SK-N-SH treated with all-trans-retinoic acid at 6 μM for 48 hours (cell line): ENCODE measurements at regions not wholly inside any gene's neighbourhood (a gene's known extent, or its start where the extent isn't known, plus 50 kb on each side); places are given as distances from the start of the nearest gene placed in this dataset.

Source experiments
- CSDC2 ChIP-seq: fragments of 250-450 bp; sonication (Bioruptor Pico); IDR thresholded peaks from 2 replicates; pipeline ENCODE4 v1.5.0; 2020; ENCODE audit warnings: mild to moderate bottlenecking, moderate library complexity
- ESRRG ChIP-seq: fragments of 250-450 bp; sonication (Bioruptor Pico); IDR thresholded peaks from 2 replicates; pipeline ENCODE4 v1.6.1; 2021; ENCODE audit warnings: mild to moderate bottlenecking
- GLIS3 ChIP-seq: fragments of 250-450 bp; sonication (Bioruptor Pico); IDR thresholded peaks from 2 replicates; pipeline ENCODE4 v1.5.0; 2020; ENCODE audit warnings: mild to moderate bottlenecking, moderate library complexity
- ISL1 ChIP-seq: fragments of 250-450 bp; sonication (Bioruptor Pico); IDR thresholded peaks from 2 replicates; pipeline ENCODE4 v2.1.2; 2022; ENCODE audit warnings: mild to moderate bottlenecking, moderate library complexity
- OSR1 ChIP-seq: fragments of 250-450 bp; sonication (Bioruptor Pico); IDR thresholded peaks from 2 replicates; pipeline ENCODE4 v1.8.0; 2022; ENCODE audit warnings: moderate library complexity, mild to moderate bottlenecking, inconsistent platforms
- PATZ1 ChIP-seq: fragments of 250-450 bp; sonication (Bioruptor Pico); IDR thresholded peaks from 2 replicates; pipeline ENCODE4 v1.8.0; 2020; ENCODE audit warnings: mild to moderate bottlenecking, moderate library complexity, borderline replicate concordance
- RARB ChIP-seq: fragments of 250-450 bp; sonication (Bioruptor Pico); IDR thresholded peaks from 2 replicates; pipeline ENCODE4 v1.8.0; 2021; ENCODE audit warnings: mild to moderate bottlenecking, moderate library complexity
- SNAI2 ChIP-seq: fragments of 250-450 bp; sonication (Bioruptor Pico); IDR thresholded peaks from 2 replicates; pipeline ENCODE4 v1.5.0; 2020; ENCODE audit warnings: mild to moderate bottlenecking, moderate library complexity
- TCF4 ChIP-seq: fragments of 250-450 bp; sonication (Bioruptor Pico); IDR thresholded peaks from 2 replicates; pipeline ENCODE4 v1.8.0; 2021; ENCODE audit warnings: mild to moderate bottlenecking, moderate library complexity, borderline replicate concordance
- TOX ChIP-seq: fragments of 250-450 bp; sonication (Bioruptor Pico); IDR thresholded peaks from 2 replicates; pipeline ENCODE4 v1.8.0; 2021; ENCODE audit warnings: mild to moderate bottlenecking, moderate library complexity, borderline replicate concordance
- TSHZ2 ChIP-seq: fragments of 250-450 bp; sonication (Bioruptor Pico); IDR thresholded peaks from 2 replicates; pipeline ENCODE4 v1.5.0; 2020; ENCODE audit warnings: mild to moderate bottlenecking, moderate library complexity
- ZFP30 ChIP-seq: fragments of 450-650 bp; formaldehyde crosslinking; IDR thresholded peaks from 2 replicates; pipeline ENCODE4 v1.5.0; 2022; ENCODE audit warnings: mild to moderate bottlenecking, moderate library complexity
- ZNF70 ChIP-seq: fragments of 450-650 bp; formaldehyde crosslinking; IDR thresholded peaks from 2 replicates; pipeline ENCODE4 v1.5.0; 2020; ENCODE audit warnings: mild to moderate bottlenecking, moderate library complexity
- ZNF8 ChIP-seq: fragments of 450-650 bp; formaldehyde crosslinking; IDR thresholded peaks from 2 replicates; pipeline ENCODE4 v1.5.0; 2020; ENCODE audit warnings: mild to moderate bottlenecking, moderate library complexity

DNA sequence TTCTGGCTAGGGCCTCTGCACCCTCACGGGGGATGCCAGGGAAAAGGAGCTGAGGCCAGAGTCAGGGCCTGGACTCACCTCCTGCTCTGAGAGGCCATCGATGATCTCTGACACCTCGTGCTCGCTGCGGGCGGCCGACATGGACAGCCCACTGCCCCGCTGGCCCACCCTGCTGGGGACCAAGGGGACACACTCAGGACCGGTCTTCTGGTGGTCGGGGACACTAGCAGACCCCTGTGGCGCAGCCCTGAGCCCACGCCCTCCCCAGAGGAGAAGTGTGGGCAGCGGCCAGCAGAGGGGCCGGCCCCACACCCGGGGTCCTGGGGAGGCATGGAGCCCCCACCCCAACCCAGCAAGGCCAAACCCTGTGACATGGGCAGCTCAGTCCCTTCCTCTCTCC lies 134.6 kb downstream of the RFLNA start:
- no peak for TF ChIP-seq ZNF8
- TF ChIP-seq TCF4: no peak
- no peak for TF ChIP-seq RARB
- no peak for TF ChIP-seq SNAI2 (CRISPR knock-in tag)
- TF ChIP-seq GLIS3 (CRISPR knock-in tag): no peak
- no peak for TF ChIP-seq ZNF70
- TF ChIP-seq ZFP30: no peak
- TF ChIP-seq TOX: no peak
- TF ChIP-seq PATZ1 (CRISPR knock-in tag): no peak
- no peak for TF ChIP-seq ESRRG (CRISPR knock-in tag)
- no peak for TF ChIP-seq ISL1 (CRISPR knock-in tag)
- TF ChIP-seq TSHZ2 (CRISPR knock-in tag): no peak
- no peak for TF ChIP-seq CSDC2 (CRISPR knock-in tag)
- TF ChIP-seq OSR1 (CRISPR knock-in tag): no peak
